ENCODE measurements at regions not wholly inside any gene's neighbourhood (a gene's known extent, or its start where the extent isn't known, plus 50 kb on each side); places are given as distances from the start of the nearest gene placed in this dataset.
"Not testable (repeated sequence)": the region's sequence is repeated elsewhere in the genome, so short reads cannot be mapped to it uniquely, and the experiment has no call there.

GRCh38 chr4:127347936-127348335, 284.8 kb upstream of the INTU start:
- DNase-seq: no peak

DNA sequence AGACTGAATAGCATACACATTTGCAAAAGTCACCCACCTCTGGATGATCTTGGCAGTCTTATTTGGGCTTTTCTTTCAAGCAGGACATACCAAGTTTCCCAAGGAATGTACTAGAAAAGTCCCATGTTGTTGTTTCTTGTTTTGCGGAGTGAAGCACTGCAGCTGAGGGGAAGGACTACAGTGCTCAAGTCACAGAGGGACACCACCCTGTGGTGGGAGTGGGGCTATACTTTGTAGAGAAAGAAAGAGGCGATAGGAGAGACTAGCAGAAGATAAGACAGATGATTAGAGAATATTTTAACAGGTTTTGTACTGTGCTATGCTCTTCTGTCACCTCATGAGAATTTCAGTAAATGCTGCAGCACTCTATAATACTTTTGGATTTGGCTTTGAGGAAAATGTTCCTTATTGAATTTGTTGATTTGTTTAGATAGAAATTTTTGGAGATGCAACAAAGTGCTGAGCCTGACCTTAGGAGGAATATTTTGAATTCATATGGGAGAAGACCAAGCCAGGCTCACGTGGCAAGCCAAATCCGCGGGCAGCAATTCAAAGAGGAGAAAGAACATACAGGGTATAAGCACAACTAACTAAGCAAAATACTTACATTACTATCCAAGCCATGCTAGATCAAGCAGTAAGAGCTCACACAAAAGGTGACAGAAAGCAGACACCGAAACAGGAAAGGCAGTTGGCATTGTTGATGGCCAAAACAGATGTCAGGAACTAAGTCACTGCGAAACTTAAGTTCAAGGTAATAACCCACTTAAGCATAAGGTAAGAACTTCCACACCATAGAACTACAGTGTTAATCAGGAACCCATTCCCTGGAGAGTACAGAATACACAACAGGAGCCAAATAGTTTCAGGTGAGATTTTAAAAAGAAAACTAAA, 280.3 kb upstream of the INTU start:
- no peak for DNase-seq

DNA sequence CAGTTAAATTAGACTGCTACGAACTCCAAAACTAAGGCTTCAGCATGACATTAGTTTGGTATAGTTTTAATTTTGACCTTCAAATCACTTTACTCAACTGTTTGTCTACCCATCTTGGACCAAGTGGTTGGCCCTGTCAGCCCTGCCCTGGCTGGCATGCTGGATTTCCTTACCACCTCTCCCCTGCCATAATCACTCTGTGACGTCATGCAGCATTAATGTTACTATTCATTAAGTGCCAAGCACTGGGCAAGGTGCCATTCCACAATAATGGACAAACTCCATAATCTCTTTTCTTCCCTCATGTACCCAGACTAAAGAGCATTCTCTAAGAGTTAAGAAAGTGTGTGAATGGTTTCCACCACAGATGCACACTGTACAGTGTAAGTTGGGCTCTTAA, 277.0 kb upstream of the INTU start:
- DNase-seq: peak in 1 of 14 donors; percentile 2

- no peak for DNase-seq
Observed at GRCh38 chr4:127357765-127358164, 275.0 kb upstream of the INTU start.

DNA sequence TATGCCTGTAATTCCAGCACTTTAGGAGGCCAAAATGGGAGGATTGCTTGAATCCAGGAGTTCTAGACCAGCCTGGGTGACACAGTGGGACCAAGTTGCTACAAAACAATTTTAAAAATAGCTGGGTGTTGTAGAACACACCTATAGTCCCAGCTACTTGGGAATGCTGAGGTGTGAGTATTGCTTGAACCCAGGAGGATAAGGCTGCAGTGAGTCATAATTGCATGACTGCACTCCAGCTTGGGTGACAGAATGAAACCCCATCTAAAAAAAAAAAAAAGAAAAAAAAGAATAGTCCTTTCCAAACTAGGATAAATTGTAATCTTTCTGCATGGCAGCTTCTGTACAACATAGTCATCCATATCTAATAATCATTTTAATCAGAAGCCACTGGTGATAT, 270.1 kb upstream of the INTU start:
- no peak for DNase-seq

DNA sequence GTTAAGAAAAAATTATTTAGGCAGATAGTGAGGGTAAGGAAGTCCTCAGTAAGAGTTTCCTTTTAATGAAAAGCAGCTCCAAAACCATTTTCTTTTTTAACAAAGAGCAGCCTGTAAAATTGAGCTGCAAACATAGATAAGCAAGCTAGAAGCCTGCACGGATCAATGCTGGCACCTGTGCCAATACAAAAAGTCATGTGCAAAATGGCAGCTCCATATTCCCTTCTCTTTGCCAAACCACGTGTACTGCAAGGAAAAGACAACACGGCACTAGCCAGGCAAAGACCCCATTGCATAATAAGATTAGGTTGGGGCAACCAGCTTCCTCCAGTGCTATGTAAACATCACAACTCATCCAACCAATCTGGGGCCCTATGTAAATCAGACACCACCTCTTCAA, 268.4 kb upstream of the INTU start:
- no peak for DNase-seq

DNA sequence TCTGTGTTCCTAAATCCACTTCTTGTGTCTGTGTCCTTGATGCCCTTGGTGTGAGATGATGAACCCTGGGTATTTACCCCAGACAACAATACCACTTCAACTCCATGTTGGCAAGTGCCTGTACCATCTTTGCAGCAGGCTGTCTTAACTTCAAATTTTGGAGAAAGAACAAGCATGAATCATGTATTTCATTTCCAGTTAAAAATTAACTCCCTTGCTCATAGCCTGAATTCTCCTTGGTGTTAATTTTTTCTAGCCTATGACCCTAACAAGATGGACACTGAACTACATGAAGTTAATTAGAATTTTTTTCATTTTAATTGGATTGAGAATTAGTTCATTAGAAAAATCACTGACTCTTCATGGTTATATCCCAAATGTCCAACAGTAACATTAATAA, 267.8 kb upstream of the INTU start:
- DNase-seq: no peak

DNA sequence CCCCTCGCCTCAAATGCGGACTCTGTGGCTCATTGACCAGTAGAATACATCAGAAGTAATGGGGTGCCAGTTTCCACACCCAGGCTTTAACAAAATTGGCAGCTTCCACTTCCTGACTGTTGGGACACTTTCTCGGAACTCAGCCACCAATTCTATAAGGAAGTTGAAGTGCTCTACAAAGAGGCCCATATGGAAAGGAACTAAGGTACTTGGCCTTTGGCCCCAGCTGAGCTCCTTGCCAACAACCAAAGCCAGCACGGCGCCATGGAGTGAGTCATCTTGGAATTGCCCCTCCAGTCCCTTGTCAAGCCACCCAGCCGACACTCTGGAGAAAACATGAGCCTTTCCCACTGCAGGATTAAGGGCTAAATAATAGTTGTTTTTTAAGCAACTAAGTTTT, 262.2 kb upstream of the INTU start:
- DNase-seq: no peak

DNA sequence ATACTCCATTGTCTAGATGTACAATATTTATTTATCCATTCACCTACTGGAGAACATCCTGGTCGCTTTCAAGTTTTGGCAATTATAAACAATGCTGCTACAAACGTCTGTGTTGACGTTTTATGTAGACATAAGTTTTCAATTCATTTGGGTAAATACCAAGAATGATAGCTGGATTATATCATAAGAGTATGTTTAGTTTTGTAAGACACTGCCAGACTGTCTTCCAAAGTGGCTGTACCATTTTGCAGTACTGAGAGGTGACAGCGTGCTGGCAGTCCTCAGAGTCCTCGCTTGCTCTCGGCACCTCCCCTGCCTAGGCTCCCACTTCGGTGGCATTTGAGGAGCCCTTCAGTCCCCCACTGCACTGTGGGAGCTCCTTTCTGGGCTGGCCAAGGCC, 253.3 kb upstream of the INTU start:
- no peak for DNase-seq

DNA sequence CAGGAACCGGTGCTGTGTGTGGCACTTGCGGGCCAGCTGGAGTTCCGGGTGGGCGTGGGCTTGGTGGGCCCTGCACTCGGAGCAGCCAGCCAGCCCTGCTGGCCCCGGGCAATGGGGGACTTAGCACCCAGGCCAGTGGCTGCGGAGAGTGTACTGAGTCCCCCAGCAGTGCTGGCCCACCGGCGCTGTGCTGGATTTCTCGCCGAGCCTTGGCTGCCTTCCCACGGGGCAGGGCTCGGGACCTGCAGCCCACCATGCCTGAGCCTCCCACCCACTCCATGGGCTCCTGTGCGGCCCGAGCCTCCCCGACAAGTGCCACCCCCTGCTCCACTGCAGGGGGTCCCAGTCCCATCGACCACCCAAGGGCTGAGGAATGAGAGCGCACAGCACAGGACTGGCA, 252.8 kb upstream of the INTU start:
- DNase-seq: not testable (repeated sequence)

- no peak for DNase-seq
Observed at GRCh38 chr4:127383666-127384065, 249.1 kb upstream of the INTU start.

- no peak for DNase-seq
Observed at GRCh38 chr4:127394516-127394915, 238.2 kb upstream of the INTU start.

DNA sequence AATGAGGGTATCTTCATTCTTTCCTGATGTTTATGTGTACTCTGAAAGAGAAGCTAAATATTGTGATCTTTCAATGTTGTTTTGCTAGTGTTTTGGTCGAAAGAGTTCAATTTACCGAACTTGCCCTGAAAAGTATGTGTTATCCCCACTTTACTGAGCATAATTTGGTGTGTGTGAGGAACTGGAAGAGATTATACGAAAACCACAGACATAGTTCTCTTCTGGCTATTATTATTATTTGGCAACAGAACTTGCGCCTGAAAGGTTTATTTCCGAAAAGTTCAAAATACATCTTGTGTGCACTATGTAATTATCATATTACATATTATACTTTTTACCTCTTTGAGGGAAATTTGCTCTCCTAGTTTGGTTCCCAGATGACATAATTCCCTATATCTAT, 232.5 kb upstream of the INTU start:
- DNase-seq: no peak

DNA sequence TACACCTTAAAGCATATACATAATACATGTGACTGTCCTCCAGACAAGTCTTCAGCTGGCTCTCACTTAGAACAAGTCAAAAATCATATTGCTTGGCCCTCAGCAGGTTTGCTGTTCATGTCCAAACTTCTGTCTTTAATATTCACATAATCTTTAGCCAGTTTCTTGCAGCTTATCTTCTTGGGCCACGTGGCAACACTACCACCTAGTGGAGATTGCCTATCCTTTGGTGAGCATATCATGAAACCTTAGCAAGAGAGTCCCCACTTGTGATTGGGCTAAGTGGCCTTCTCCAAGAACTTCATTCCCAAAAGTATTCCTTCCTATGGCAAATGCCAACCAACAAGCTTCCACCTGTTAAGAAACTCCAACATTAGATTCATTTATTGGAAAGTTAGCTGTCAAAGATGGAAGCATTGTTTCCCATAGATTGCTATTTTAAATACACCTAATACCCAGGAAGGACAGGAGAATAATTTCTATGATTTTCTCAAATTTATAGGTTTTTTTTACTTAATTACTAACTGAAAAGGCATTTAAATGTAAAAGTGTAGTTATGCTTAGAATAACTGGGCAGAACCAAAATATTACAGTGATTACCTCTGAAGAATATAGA, 231.9 kb upstream of the INTU start:
- DNase-seq: peak in 2 of 14 donors; percentile 0 to 9

GRCh38 chr4:127403471-127404084, 229.2 kb upstream of the INTU start:
- no peak for DNase-seq

DNA sequence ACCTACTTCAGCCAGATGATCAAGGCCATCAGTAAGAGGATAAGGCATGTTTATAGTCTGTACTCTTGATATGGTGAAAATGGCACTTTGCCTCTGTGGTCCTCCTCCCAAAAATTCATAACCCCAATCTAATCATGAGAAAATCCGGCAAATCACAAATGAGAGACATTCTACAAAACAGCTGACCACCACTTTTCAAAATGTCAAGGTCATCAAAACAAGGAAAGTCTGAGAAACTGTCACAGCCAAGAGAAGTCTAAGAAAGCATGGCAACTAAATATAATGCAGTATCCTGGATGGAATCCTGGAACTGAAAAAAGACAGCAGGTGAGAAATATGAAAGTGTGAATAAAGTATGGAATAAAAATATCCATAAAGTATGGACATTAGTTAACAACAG, 226.6 kb upstream of the INTU start:
- no peak for DNase-seq

- DNase-seq: not testable (repeated sequence)
Observed at GRCh38 chr4:127407572-127407971, 225.2 kb upstream of the INTU start.

- DNase-seq: no peak
Observed at GRCh38 chr4:127410201-127410600, 222.6 kb upstream of the INTU start.

GRCh38 chr4:127410644-127411043, 222.1 kb upstream of the INTU start:
- DNase-seq: no peak

DNA sequence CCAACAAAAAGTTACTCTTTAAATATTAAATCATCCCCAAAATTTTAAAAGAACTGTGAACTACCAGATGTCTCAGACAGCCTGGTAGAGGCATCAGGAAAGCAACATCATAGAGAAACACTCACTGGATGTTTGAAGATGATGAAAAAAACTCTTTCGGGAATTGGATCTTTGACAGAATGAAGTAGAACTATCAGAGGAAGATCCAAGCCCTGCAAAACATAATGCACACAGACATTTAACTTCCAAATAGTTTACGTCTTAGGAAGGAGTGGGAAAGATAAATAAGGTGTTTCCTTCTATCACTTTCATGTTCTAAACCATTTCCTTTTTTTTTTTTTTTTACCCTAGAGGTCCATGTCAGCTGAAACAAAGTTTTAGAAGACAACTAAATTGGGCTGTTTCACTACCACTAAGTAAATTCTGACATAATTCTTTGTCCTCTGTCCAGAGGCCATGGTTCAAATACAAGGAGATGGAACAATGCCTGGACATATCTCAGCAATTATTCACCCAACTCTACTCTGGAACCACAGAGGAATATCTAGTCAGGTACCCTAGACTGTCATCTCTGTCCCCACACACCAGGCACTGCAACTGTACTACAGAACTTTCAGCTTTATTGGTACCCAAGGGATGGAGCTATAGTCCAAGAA, 217.7 kb upstream of the INTU start:
- no peak for DNase-seq

- DNase-seq: no peak
Observed at GRCh38 chr4:127416115-127416514, 216.6 kb upstream of the INTU start.

DNA sequence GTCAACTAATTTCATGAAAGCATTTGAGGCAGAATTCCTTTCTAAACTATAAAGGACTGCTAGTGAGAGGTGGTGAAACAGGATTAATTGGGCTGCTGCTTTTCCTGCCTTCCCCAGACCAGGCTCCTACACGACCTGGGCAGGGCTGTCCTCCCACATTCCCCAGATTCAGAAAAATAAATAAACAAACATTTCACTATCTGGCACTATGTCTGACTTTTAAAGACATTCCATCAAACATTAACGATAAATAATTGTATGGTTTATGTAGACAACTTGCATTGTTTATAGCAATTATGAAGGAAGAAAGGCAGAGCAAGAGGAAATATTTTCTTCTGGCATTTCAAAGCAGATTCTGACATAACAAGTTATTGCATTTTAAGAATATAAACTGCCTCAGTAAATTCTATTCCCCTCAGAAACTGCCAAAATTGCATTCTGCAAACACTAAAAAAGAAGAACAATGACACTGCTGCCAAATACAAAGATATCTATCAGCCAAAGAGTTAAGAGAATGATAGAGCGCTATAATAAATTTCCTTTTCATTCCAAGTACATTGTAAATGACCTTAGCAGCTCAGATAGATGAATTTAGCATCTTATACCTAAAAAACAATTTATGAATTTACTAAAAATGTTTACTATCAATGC, 214.7 kb upstream of the INTU start:
- no peak for DNase-seq

DNA sequence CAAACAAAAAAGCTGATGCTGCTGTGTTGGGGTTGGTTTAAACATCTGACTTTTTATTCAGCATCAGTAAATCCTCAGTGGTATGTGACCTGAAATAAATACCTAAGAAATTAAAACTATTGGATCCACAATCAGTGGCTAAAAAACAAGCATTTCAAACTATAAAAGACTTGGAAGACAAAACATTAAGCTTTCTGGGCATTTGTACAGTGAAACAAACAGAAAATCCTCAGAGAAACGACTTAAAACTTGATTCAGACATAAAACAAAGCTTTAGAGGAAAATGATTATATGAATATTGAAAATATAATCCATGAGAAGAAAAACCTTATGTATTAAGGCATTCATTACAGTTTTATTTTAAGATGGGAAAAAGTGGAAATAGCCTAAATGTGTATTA, 213.3 kb upstream of the INTU start:
- DNase-seq: no peak

All from C1 segment of cervical spinal cord (tissue), 14 donors.